Astrocyte (in vitro differentiated cells and primary cell): ENCODE measurements at regions not wholly inside any gene's neighbourhood (a gene's known extent, or its start where the extent isn't known, plus 50 kb on each side); places are given as distances from the start of the nearest gene placed in this dataset.

Source experiments
- DNase-seq: peaks from one replicate; pipeline ENCODE4 v3.0.0-alpha.2; 2010; ENCODE audit warnings: low read depth
- FAIRE-seq: peaks from 2 replicates; lab custom pipeline; 2011; peaks lifted over from hg19 to GRCh38; lab: Jason Lieb, UNC
- H2AFZ ChIP-seq: 2 replicates; pipeline ENCODE4 v1.6.0; 2012; ENCODE audit warnings: low read depth, low read length, inconsistent platforms
- H3K27ac ChIP-seq: 2 replicates; pipeline ENCODE4 v1.5.1; 2011; ENCODE audit warnings: low read depth, low read length, inconsistent platforms
- H3K27me3 ChIP-seq: 2 replicates; pipeline ENCODE4 v1.6.0; 2011; ENCODE audit warnings: low read length, inconsistent platforms; ENCODE audit not compliant: insufficient read depth
- H3K36me3 ChIP-seq: 2 replicates; pipeline ENCODE4 v1.5.1; 2011; ENCODE audit warnings: low read length, inconsistent platforms; ENCODE audit not compliant: insufficient read depth
- H3K4me1 ChIP-seq: 2 replicates; pipeline ENCODE4 v1.5.1; 2011; ENCODE audit warnings: low read length, inconsistent platforms; ENCODE audit not compliant: insufficient read depth
- H3K4me2 ChIP-seq: 2 replicates; pipeline ENCODE4 v1.6.0; 2012; ENCODE audit warnings: low read length, inconsistent platforms
- H3K4me3 ChIP-seq: 2 replicates; pipeline ENCODE4 v1.5.1; 2011; ENCODE audit warnings: low read depth, mild to moderate bottlenecking, low read length, inconsistent platforms; ENCODE audit not compliant: insufficient read depth
- H3K79me2 ChIP-seq: 2 replicates; pipeline ENCODE4 v1.6.0; 2012; ENCODE audit warnings: mild to moderate bottlenecking, low read length, inconsistent platforms; ENCODE audit not compliant: insufficient read depth
- H3K9ac ChIP-seq: 2 replicates; pipeline ENCODE4 v1.6.0; 2012; ENCODE audit warnings: mild to moderate bottlenecking, low read length, inconsistent platforms
- H3K9me3 ChIP-seq: 2 replicates; pipeline ENCODE4 v1.5.1; 2012; ENCODE audit warnings: low read depth, mild to moderate bottlenecking, low read length, inconsistent platforms; ENCODE audit not compliant: insufficient read depth
- H4K20me1 ChIP-seq: 2 replicates; pipeline ENCODE4 v1.6.0; 2012; ENCODE audit warnings: low read length, inconsistent platforms; ENCODE audit not compliant: insufficient read depth
- H3K27ac Mint-ChIP-seq: one replicate; pipeline ENCODE4 v1.8.0; 2021; ENCODE audit warnings: mild to moderate bottlenecking, mixed read lengths; ENCODE audit not compliant: unreplicated experiment
- H3K27me3 Mint-ChIP-seq: one replicate; pipeline ENCODE4 v1.8.0; 2021; ENCODE audit warnings: low read depth, mixed read lengths; ENCODE audit not compliant: unreplicated experiment
- H3K36me3 Mint-ChIP-seq: one replicate; pipeline ENCODE4 v1.8.0; 2021; ENCODE audit warnings: low read depth, mixed read lengths; ENCODE audit not compliant: unreplicated experiment
- H3K4me1 Mint-ChIP-seq: one replicate; pipeline ENCODE4 v1.8.0; 2021; ENCODE audit warnings: low read depth, mixed read lengths; ENCODE audit not compliant: unreplicated experiment
- H3K4me3 Mint-ChIP-seq: one replicate; pipeline ENCODE4 v1.8.0; 2021; ENCODE audit warnings: mild to moderate bottlenecking, moderate library complexity, mixed read lengths; ENCODE audit not compliant: unreplicated experiment
- H3K9me3 Mint-ChIP-seq: one replicate; pipeline ENCODE4 v1.8.0; 2021; ENCODE audit warnings: mild to moderate bottlenecking, mixed read lengths; ENCODE audit not compliant: unreplicated experiment
- EZH2 ChIP-seq: IDR thresholded peaks from 2 replicates; pipeline ENCODE4 v1.6.1; 2012; ENCODE audit warnings: mild to moderate bottlenecking, low read length, inconsistent platforms; ENCODE audit not compliant: insufficient read depth
- TF ChIP-seq, protein P1 (sequence below): IDR thresholded peaks from 2 replicates; pipeline ENCODE4 v1.5.1; 2011; ENCODE audit warnings: low read depth, mild to moderate bottlenecking, inconsistent platforms, low read length, moderate library complexity; ENCODE audit not compliant: insufficient read depth

DNA sequence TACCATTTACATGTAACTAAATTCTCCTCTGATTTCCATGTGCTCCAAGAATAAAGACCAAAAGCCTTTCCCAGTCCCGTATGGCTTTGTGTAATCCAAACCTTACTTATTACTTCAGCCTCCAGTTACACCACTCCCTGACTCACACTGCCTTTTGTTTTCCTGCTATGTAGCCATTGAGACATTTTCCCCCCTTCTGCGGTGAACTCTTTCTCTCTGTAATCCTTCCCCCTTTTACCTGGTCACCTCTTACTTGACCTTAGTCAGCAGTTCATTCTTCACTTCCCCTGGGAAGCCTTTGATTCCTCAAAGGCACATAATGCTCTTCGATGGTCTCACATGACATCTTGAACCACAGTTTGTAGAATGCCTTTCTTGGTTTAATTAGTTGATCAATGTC lies 256.0 kb upstream of the FANCL start:
- Histone ChIP-seq H3K4me3 (no peak overlapping the region), H3K9me3 (no peaks in the 10 kb centered on the region), H3K9ac (no peak overlapping the region), H3K36me3 (no peaks in the 10 kb centered on the region), H3K4me2 (no peak overlapping the region), H3K4me1 (no peaks in the 10 kb centered on the region), H2AFZ (peak overlapping the region; percentile 69), H3K27me3 (no peaks in the 10 kb centered on the region), H3K79me2 (no peaks in the 10 kb centered on the region), H3K27ac (no peak overlapping the region), H4K20me1 (no peaks in the 10 kb centered on the region)
- peak; percentile 30 for DNase-seq
- TF ChIP-seq, protein P1, sequence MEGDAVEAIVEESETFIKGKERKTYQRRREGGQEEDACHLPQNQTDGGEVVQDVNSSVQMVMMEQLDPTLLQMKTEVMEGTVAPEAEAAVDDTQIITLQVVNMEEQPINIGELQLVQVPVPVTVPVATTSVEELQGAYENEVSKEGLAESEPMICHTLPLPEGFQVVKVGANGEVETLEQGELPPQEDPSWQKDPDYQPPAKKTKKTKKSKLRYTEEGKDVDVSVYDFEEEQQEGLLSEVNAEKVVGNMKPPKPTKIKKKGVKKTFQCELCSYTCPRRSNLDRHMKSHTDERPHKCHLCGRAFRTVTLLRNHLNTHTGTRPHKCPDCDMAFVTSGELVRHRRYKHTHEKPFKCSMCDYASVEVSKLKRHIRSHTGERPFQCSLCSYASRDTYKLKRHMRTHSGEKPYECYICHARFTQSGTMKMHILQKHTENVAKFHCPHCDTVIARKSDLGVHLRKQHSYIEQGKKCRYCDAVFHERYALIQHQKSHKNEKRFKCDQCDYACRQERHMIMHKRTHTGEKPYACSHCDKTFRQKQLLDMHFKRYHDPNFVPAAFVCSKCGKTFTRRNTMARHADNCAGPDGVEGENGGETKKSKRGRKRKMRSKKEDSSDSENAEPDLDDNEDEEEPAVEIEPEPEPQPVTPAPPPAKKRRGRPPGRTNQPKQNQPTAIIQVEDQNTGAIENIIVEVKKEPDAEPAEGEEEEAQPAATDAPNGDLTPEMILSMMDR = no peak
- Mint-ChIP-seq H3K27me3 (no peaks in the 10 kb centered on the region), H3K27ac (peak overlapping the region; percentile 66), H3K4me3 (no peak overlapping the region), H3K36me3 (no peaks in the 10 kb centered on the region), H3K9me3 (no peaks in the 10 kb centered on the region), H3K4me1 (peaks cover 4% of the 10 kb centered on the region)
- no peak for FAIRE-seq

DNA sequence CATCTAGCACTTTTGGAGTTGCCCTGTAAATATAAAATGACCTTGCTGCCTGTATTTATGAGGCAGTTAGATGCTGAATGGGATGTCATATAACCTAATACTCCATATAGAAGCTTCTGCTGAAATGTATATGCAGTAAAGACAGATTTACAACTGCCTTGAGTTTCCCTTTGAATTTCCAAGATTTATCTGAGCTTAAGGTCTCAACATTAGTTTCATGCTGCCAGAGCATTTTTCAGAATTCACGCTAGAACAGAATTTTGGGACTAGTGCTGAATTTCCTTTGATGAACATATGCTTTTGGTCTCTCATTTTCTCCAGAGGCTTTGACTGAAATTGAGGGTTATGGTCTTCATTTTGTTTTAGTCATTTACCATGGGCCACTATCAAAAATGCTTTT lies 254.7 kb upstream of the FANCL start:
- FAIRE-seq = no peak
- Mint-ChIP-seq H3K27me3 (no peaks in the 10 kb centered on the region), H3K9me3 (no peaks in the 10 kb centered on the region), H3K4me3 (no peak overlapping the region), H3K4me1 (peaks cover 4% of the 10 kb centered on the region), H3K36me3 (no peaks in the 10 kb centered on the region), H3K27ac (no peak overlapping the region)
- H3K27me3 ChIP-seq = no peaks in the 10 kb centered on the region
- TF ChIP-seq EZH2 = no peak
- TF ChIP-seq, protein P1 = no peak
- H4K20me1 ChIP-seq = no peaks in the 10 kb centered on the region
- no peaks in the 10 kb centered on the region for H3K79me2 ChIP-seq
- no peaks in the 10 kb centered on the region for H3K36me3 ChIP-seq
- no peak overlapping the region for H3K9ac ChIP-seq
- H3K4me1 ChIP-seq = no peaks in the 10 kb centered on the region
- H3K4me3 ChIP-seq = no peak overlapping the region
- H3K27ac ChIP-seq = no peak overlapping the region
- no peaks in the 10 kb centered on the region for H3K9me3 ChIP-seq
- H3K4me2 ChIP-seq = no peak overlapping the region
- H2AFZ ChIP-seq = no peak overlapping the region
- DNase-seq = no peak

DNA sequence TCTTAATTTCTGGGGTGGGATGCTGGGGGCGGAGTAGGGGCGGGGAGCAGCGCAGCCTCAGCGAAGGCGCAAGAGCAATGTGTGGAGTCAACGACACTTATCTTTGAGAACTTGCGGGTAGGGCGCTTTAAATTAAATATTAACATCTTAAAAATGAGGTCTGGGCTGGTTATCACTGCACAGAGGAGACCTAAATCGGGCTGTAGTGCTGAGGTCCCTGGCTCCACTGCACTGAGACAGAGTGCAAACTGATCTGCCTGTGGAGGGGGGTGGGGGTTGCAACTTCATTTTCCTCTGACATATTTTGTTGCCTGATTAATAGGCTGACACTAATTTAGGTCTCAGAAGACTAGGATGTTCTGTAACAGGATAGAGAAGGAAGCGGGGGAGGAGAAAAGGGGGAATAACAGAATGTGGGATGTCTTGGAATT lies 253.0 kb upstream of the FANCL start:
- H3K4me1 Mint-ChIP-seq = peaks cover 4% of the 10 kb centered on the region
- no peaks in the 10 kb centered on the region for H3K36me3 Mint-ChIP-seq
- H4K20me1 ChIP-seq = no peaks in the 10 kb centered on the region
- no peaks in the 10 kb centered on the region for H3K27me3 Mint-ChIP-seq
- no peaks in the 10 kb centered on the region for H3K27me3 ChIP-seq
- H3K9ac ChIP-seq = no peak overlapping the region
- no peaks in the 10 kb centered on the region for H3K9me3 ChIP-seq
- TF ChIP-seq, protein P1 = no peak
- TF ChIP-seq EZH2 = no peak
- H2AFZ ChIP-seq = no peak overlapping the region
- H3K4me1 ChIP-seq = no peaks in the 10 kb centered on the region
- H3K4me3 Mint-ChIP-seq = no peak overlapping the region
- H3K4me3 ChIP-seq = no peak overlapping the region
- no peaks in the 10 kb centered on the region for H3K9me3 Mint-ChIP-seq
- no peaks in the 10 kb centered on the region for H3K36me3 ChIP-seq
- H3K27ac ChIP-seq = no peak overlapping the region
- no peak overlapping the region for H3K4me2 ChIP-seq
- no peak for FAIRE-seq
- no peaks in the 10 kb centered on the region for H3K79me2 ChIP-seq
- DNase-seq = no peak
- H3K27ac Mint-ChIP-seq = no peak overlapping the region
